A549 (cell line): ENCODE measurements at regions not wholly inside any gene's neighbourhood (a gene's known extent, or its start where the extent isn't known, plus 50 kb on each side); places are given as distances from the start of the nearest gene placed in this dataset.

Experiments used
- CEBPB ChIP-seq, 2 experiments: fragments of >200 bp in 1 of 2; sonication (Bioruptor Twin) in 1 of 2; formaldehyde crosslinking in 1 of 2; IDR thresholded peaks; 2 replicates each; pipeline ENCODE4 v1.6.1; 2012 to 2016
- CHD2 ChIP-seq: fragments of 150-350 bp; IDR thresholded peaks from 2 replicates; pipeline ENCODE4 v1.6.1; 2014; ENCODE audit warnings: low read length; ENCODE audit not compliant: partially characterized antibody
- EP300 ChIP-seq, 2 experiments: fragments of >200 bp; sonication (Bioruptor Twin); formaldehyde crosslinking; IDR thresholded peaks; 2 replicates in 1 of 2; 3 replicates in 1 of 2; pipeline ENCODE4 v1.6.1; 2016 to 2017
- HOXA7 ChIP-seq: fragments of 250-450 bp; sonication (Bioruptor Pico); IDR thresholded peaks from 2 replicates; pipeline ENCODE4 v1.5.0; 2020; ENCODE audit warnings: mild to moderate bottlenecking, moderate library complexity
- MAX ChIP-seq: IDR thresholded peaks from 2 replicates; pipeline ENCODE4 v1.6.1; 2012
- MYC ChIP-seq: IDR thresholded peaks from 2 replicates; pipeline ENCODE4 v1.6.1; 2012; ENCODE audit warnings: mild to moderate bottlenecking, inconsistent platforms, low read length, improper control_type of control experiment, borderline replicate concordance
- POLR2A ChIP-seq: IDR thresholded peaks from 2 replicates; pipeline ENCODE4 v1.6.1; 2012; ENCODE audit warnings: mild to moderate bottlenecking, low read length
- POLR2AphosphoS2 ChIP-seq: conservative IDR thresholded peaks from 2 replicates; pipeline ENCODE4 v1.6.1; 2012; ENCODE audit warnings: low read length, improper control_type of control experiment, inconsistent platforms
- RAD21 ChIP-seq, 2 experiments: fragments of >200 bp in 1 of 2; sonication (Bioruptor Twin) in 1 of 2; formaldehyde crosslinking in 1 of 2; IDR thresholded peaks in 1 of 2; conservative IDR thresholded peaks in 1 of 2; 2 replicates in 1 of 2; 3 replicates in 1 of 2; pipeline ENCODE4 v1.6.1; 2012 to 2018; ENCODE audit warnings: inconsistent platforms in 1 of 2
- REST ChIP-seq: fragments of 200-600 bp; sonication (generic); IDR thresholded peaks from 2 replicates; pipeline ENCODE4 v1.6.1; 2016; ENCODE audit warnings: antibody characterized with exemption, mild to moderate bottlenecking, moderate library complexity
- USF2 ChIP-seq: fragments of 450-650 bp; IDR thresholded peaks from 2 replicates; pipeline ENCODE4 v1.6.1; 2014; ENCODE audit warnings: antibody characterized with exemption
- ZC3H11A ChIP-seq: fragments of 450-650 bp; IDR thresholded peaks from 2 replicates; pipeline ENCODE4 v1.6.1; 2014; ENCODE audit warnings: antibody characterized with exemption, mild to moderate bottlenecking
- ZFP36 ChIP-seq: fragments of 450-650 bp; IDR thresholded peaks from 2 replicates; pipeline ENCODE4 v1.6.1; 2014; ENCODE audit warnings: borderline replicate concordance; ENCODE audit not compliant: partially characterized antibody
- TF ChIP-seq, protein P1 (sequence below): fragments of >200 bp; sonication (Bioruptor Twin); formaldehyde crosslinking; IDR thresholded peaks from 3 replicates; pipeline ENCODE4 v1.5.1; 2016

- TF ChIP-seq RAD21 (conservative IDR thresholded peaks at IDR 0.05 in 1 of 2, IDR thresholded peaks at IDR 0.05 in 1 of 2): no peak
- TF ChIP-seq REST: no peak
- no peak for TF ChIP-seq ZFP36
- TF ChIP-seq, protein P1, sequence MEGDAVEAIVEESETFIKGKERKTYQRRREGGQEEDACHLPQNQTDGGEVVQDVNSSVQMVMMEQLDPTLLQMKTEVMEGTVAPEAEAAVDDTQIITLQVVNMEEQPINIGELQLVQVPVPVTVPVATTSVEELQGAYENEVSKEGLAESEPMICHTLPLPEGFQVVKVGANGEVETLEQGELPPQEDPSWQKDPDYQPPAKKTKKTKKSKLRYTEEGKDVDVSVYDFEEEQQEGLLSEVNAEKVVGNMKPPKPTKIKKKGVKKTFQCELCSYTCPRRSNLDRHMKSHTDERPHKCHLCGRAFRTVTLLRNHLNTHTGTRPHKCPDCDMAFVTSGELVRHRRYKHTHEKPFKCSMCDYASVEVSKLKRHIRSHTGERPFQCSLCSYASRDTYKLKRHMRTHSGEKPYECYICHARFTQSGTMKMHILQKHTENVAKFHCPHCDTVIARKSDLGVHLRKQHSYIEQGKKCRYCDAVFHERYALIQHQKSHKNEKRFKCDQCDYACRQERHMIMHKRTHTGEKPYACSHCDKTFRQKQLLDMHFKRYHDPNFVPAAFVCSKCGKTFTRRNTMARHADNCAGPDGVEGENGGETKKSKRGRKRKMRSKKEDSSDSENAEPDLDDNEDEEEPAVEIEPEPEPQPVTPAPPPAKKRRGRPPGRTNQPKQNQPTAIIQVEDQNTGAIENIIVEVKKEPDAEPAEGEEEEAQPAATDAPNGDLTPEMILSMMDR: no peak
- TF ChIP-seq HOXA7 (CRISPR knock-in tag): no peak
- TF ChIP-seq MAX: no peak
- TF ChIP-seq EP300 (IDR thresholded peaks at IDR 0.05): no peak
- TF ChIP-seq POLR2A: no peak
- no peak for TF ChIP-seq CEBPB (IDR thresholded peaks at IDR 0.05)
- no peak for TF ChIP-seq MYC
- no peak for TF ChIP-seq ZC3H11A
- TF ChIP-seq CHD2: no peak
- TF ChIP-seq POLR2AphosphoS2: no peak
- TF ChIP-seq USF2: no peak
Observed at GRCh38 chr6:164183556-164184123, 769.1 kb downstream of the QKI start.
